GM12878 (cell line): ENCODE measurements at regions not wholly inside any gene's neighbourhood (a gene's known extent, or its start where the extent isn't known, plus 50 kb on each side); places are given as distances from the start of the nearest gene placed in this dataset.

ENCODE experiments used
- ATAC-seq: fragments of 200-7000 bp; cut with Tn5 transposase; 3 replicates; pipeline ENCODE4 v1.9.1; 2020; ENCODE audit warnings: mild to moderate bottlenecking, moderate library complexity
- BruUV-seq: library from RNA; stranded (reverse); fragments of 400-500 nt; replicated peaks from 2 replicates; lab custom pipeline; 2021; lab: Mats Ljungman, UMichigan
- CTCF ChIA-PET: fragments of 300-600 bp; sonication (Branson Sonifier 250); formaldehyde crosslinking; extraction: SDS; loops from one replicate; lab custom pipeline; 2021; ENCODE audit warnings: inconsistent platforms; lab: Yijun Ruan, JAX
- POLR2A ChIA-PET: fragments of 350-600 bp; formaldehyde crosslinking; extraction: SDS; loops from one replicate; lab custom pipeline; 2021; ENCODE audit warnings: inconsistent platforms; lab: Charles Lee
- RAD21 ChIA-PET: fragments of 300-600 bp; sonication (Branson Sonifier 250); formaldehyde crosslinking; loops from one replicate; lab custom pipeline; 2023; ENCODE audit warnings: antibody characterized with exemption; ENCODE audit not compliant: unreplicated experiment; lab: Charles Lee
- SMC1A ChIA-PET: fragments of 300-600 bp; sonication (Branson Sonifier 250); formaldehyde crosslinking; loops from one replicate; lab custom pipeline; 2023; ENCODE audit not compliant: unreplicated experiment, uncharacterized antibody; lab: Charles Lee
- DNase-seq: peaks from one replicate; pipeline ENCODE4 v3.0.0-alpha.2; 2011; ENCODE audit warnings: low read depth, low spot score
- FAIRE-seq: peaks from 3 replicates; lab custom pipeline; 2011; peaks lifted over from hg19 to GRCh38; lab: Jason Lieb, UNC
- H2AFZ ChIP-seq: 2 replicates; pipeline ENCODE4 v1.6.0; 2011; ENCODE audit warnings: low read depth, low read length, control low read depth; ENCODE audit not compliant: control insufficient read depth
- H3K27ac ChIP-seq: 2 replicates; pipeline ENCODE4 v1.5.1; 2011; ENCODE audit warnings: control low read depth; ENCODE audit not compliant: control insufficient read depth, insufficient read depth
- H3K27me3 ChIP-seq, 2 experiments: replicated peaks in 1 of 2; 2 replicates each; pipeline versions ENCODE4 v1.6.0 to v1.6.1; 2011; ENCODE audit warnings: low read length in 1 of 2; ENCODE audit not compliant: control insufficient read depth in 2 of 2, insufficient read depth in 2 of 2
- H3K36me3 ChIP-seq, 2 experiments: 2 replicates each; pipeline ENCODE4 v1.5.1; 2011; ENCODE audit warnings: low read length in 1 of 2; ENCODE audit not compliant: control insufficient read depth in 2 of 2, insufficient read depth in 2 of 2
- H3K4me1 ChIP-seq: 2 replicates; pipeline ENCODE4 v1.6.1; 2011; ENCODE audit warnings: mild to moderate bottlenecking, low read length, moderate library complexity, mixed read lengths; ENCODE audit not compliant: control insufficient read depth, insufficient read depth
- H3K4me2 ChIP-seq: 2 replicates; pipeline ENCODE4 v1.6.0; 2011; ENCODE audit warnings: control low read depth; ENCODE audit not compliant: control insufficient read depth, insufficient read depth
- H3K4me3 ChIP-seq: fragments of 200-600 bp; sonication (generic); 2 replicates; pipeline ENCODE4 v1.5.1; 2016
- H3K79me2 ChIP-seq: 2 replicates; pipeline ENCODE4 v1.6.0; 2011; ENCODE audit warnings: low read length; ENCODE audit not compliant: control insufficient read depth, insufficient read depth
- H3K9ac ChIP-seq: 2 replicates; pipeline ENCODE4 v1.8.0; 2011; ENCODE audit warnings: low read length, control low read depth, mixed read lengths; ENCODE audit not compliant: control insufficient read depth, insufficient read depth
- H3K9me3 ChIP-seq: replicated peaks from 3 replicates; pipeline ENCODE4 v1.5.1; 2011; ENCODE audit warnings: mild to moderate bottlenecking, low read length; ENCODE audit not compliant: control insufficient read depth, insufficient read depth
- H4K20me1 ChIP-seq: 2 replicates; pipeline ENCODE4 v1.6.0; 2011; ENCODE audit not compliant: control insufficient read depth, insufficient read depth
- ATF2 ChIP-seq: IDR thresholded peaks from 2 replicates; pipeline ENCODE4 v1.6.1; 2012; ENCODE audit warnings: low read length, inconsistent platforms
- CEBPB ChIP-seq, 2 experiments: fragments of 150-350 bp in 1 of 2; IDR thresholded peaks; 2 replicates each; pipeline ENCODE4 v1.6.1; 2012 to 2014; ENCODE audit warnings: low read depth in 2 of 2, low read length in 2 of 2, borderline replicate concordance in 1 of 2, inconsistent platforms in 1 of 2
- CHD1 ChIP-seq: IDR thresholded peaks from 2 replicates; pipeline ENCODE4 v1.6.1; 2012; ENCODE audit warnings: low read depth, low read length, improper control_type of control experiment
- EGR1 ChIP-seq, 2 experiments: IDR thresholded peaks; 1 replicate in 1 of 2; 2 replicates in 1 of 2; pipeline ENCODE4 v1.6.1; 2011 to 2012; ENCODE audit warnings: low read depth in 2 of 2, low read length in 2 of 2, borderline replicate concordance in 1 of 2, mild to moderate bottlenecking in 1 of 2, moderate library complexity in 1 of 2
- FOXM1 ChIP-seq: IDR thresholded peaks from 2 replicates; pipeline ENCODE4 v1.6.1; 2012; ENCODE audit warnings: low read depth, mild to moderate bottlenecking, inconsistent platforms, low read length, moderate library complexity
- MEF2A ChIP-seq: IDR thresholded peaks from 2 replicates; pipeline ENCODE4 v1.6.1; 2011; ENCODE audit warnings: low read depth, mild to moderate bottlenecking, low read length, moderate library complexity; ENCODE audit not compliant: insufficient read depth
- NKRF ChIP-seq: fragments of 450-650 bp; conservative IDR thresholded peaks from 2 replicates; pipeline ENCODE4 v1.6.1; 2017; ENCODE audit warnings: mild to moderate bottlenecking, moderate library complexity
- NR2C1 ChIP-seq: fragments of 450-650 bp; IDR thresholded peaks from 2 replicates; pipeline ENCODE4 v1.6.1; 2017; ENCODE audit warnings: antibody characterized with exemption, mild to moderate bottlenecking, moderate library complexity
- PBX3 ChIP-seq: IDR thresholded peaks from 2 replicates; pipeline ENCODE4 v1.6.1; 2011; ENCODE audit warnings: mild to moderate bottlenecking, low read depth, low read length, moderate library complexity; ENCODE audit not compliant: insufficient replicate concordance
- POLR2AphosphoS5 ChIP-seq: IDR thresholded peaks from 2 replicates; pipeline ENCODE4 v1.6.1; 2011; ENCODE audit warnings: mild to moderate bottlenecking, low read length, inconsistent platforms
- RCOR1 ChIP-seq: conservative IDR thresholded peaks from 2 replicates; pipeline ENCODE4 v1.6.1; 2012; ENCODE audit warnings: low read depth, low read length, improper control_type of control experiment
- TCF7 ChIP-seq: IDR thresholded peaks from 2 replicates; pipeline ENCODE4 v1.6.1; 2014; ENCODE audit warnings: antibody characterized with exemption, borderline replicate concordance
- ZBTB4 ChIP-seq: fragments of 450-650 bp; formaldehyde crosslinking; IDR thresholded peaks from 2 replicates; pipeline ENCODE4 v1.4.0; 2022; ENCODE audit warnings: mild to moderate bottlenecking, moderate library complexity
- ZNF207 ChIP-seq: fragments of 450-650 bp; IDR thresholded peaks from 2 replicates; pipeline ENCODE4 v1.6.1; 2014; ENCODE audit warnings: antibody characterized with exemption, mild to moderate bottlenecking, borderline replicate concordance
- ZZZ3 ChIP-seq: IDR thresholded peaks from 2 replicates; pipeline ENCODE4 v1.6.1; 2011; ENCODE audit warnings: low read depth; ENCODE audit not compliant: control insufficient read depth, insufficient read length
- WGBS: methylation state at CpG from one replicate; pipeline ENCODE4 v1.1.6; 2016; ENCODE audit warnings: low lambda C conversion rate; ENCODE audit not compliant: insufficient replicate concordance, insufficient coverage; ENCODE audit errors: missing lambda C conversion rate; 5-methylcytosine and 5-hydroxymethylcytosine counted together
- in situ Hi-C: fragments of 300-500 bp; cut with MboI; formaldehyde crosslinking; loops from 9 replicates; pipeline ENCODE4 v1.14.3; 2018; ENCODE audit warnings: mixed read lengths
- intact Hi-C: fragments of 100-400 bp; cut with micrococcal nuclease; formaldehyde crosslinking; loops from one replicate; pipeline ENCODE4 v1.14.2; 2022; ENCODE audit not compliant: unreplicated experiment

- intact Hi-C loops = no loop called here
- FAIRE-seq = no peak
- SMC1A ChIA-PET = interaction anchor here (0.8 to 3.2 kb wide), 6 partner anchors 17 to 193 kb away, joined by 3 to 21 read pairs (median 6); no protein-coding TSS in a partner anchor
- POLR2A ChIA-PET = interaction anchor here (1.1 to 1.9 kb wide), 2 partner anchors 71 to 194 kb away, joined by 3 to 5 read pairs; no protein-coding TSS in a partner anchor
- H4K20me1 ChIP-seq = no peaks in the 10 kb centered on the region; the same call in 1 of the 2 replicates
- H3K4me3 ChIP-seq = no peak overlapping the region
- WGBS = 93% methylated on average over 1 of the region's 1 CpG
- H3K9ac ChIP-seq = no peak overlapping the region
- H3K27me3 ChIP-seq = no peaks in the 10 kb centered on the region; a peak in 2 of 4 replicates
- ATAC-seq = no peak
- no peak overlapping the region for H3K4me2 ChIP-seq
- H3K4me1 ChIP-seq = no peaks in the 10 kb centered on the region
- no peak overlapping the region for H2AFZ ChIP-seq
- no peak for DNase-seq
- in situ Hi-C loops = no loop called here
- no peaks in the 10 kb centered on the region for H3K79me2 ChIP-seq
- no peak overlapping the region for H3K27ac ChIP-seq
- H3K9me3 ChIP-seq = no peaks in the 10 kb centered on the region
- no TSS peak for BruUV-seq
- CTCF ChIA-PET = interaction anchor here (0.7 to 7.9 kb wide), 7 partner anchors 8 to 209 kb away, joined by 3 to 72 read pairs (median 3); no protein-coding TSS in a partner anchor
- H3K36me3 ChIP-seq = no peaks in the 10 kb centered on the region
- RAD21 ChIA-PET = interaction anchor here (0.8 to 7.4 kb wide), 9 partner anchors 15 to 538 kb away, joined by 3 to 50 read pairs (median 3); no protein-coding TSS in a partner anchor
- TF ChIP-seq ZNF207 = no peak
- TF ChIP-seq ATF2 = no peak
- TF ChIP-seq MEF2A = no peak
- no peak for TF ChIP-seq NR2C1
- TF ChIP-seq CHD1 = no peak
- no peak for TF ChIP-seq CEBPB (IDR thresholded peaks at IDR 0.05; ENCODE audit: borderline replicate concordance in 1 of 2, low read depth in 2 of 2, low read length in 2 of 2)
- no peak for TF ChIP-seq EGR1 (IDR thresholded peaks at IDR 0.05; ENCODE audit: borderline replicate concordance in 1 of 2, low read depth in 2 of 2, low read length in 2 of 2)
- TF ChIP-seq ZBTB4 = no peak
- TF ChIP-seq PBX3 = no peak
- no peak for TF ChIP-seq ZZZ3
- TF ChIP-seq POLR2AphosphoS5 = no peak
- no peak for TF ChIP-seq FOXM1
- no peak for TF ChIP-seq TCF7
- no peak for TF ChIP-seq RCOR1
- TF ChIP-seq NKRF = no peak
Observed at GRCh38 chr12:123044351-123044750, 63.9 kb downstream of the ARL6IP4 start.
